Islet precursor cell (in vitro differentiated cells): ENCODE measurements at regions not wholly inside any gene's neighbourhood (a gene's known extent, or its start where the extent isn't known, plus 50 kb on each side); places are given as distances from the start of the nearest gene placed in this dataset.
A peak's percentile ranks its signal among the peaks of the same experiment; 100 is the strongest.

ENCODE experiments used
- DNase-seq: peaks from one replicate; pipeline ENCODE4 v3.0.0-alpha.2; 2018

- DNase-seq, result no peak
Measured at GRCh38 chr18:41207706-41208105, 747.3 kb upstream of the PIK3C3 start.

- DNase-seq, result no peak
Measured at GRCh38 chr18:41206341-41206830, 748.6 kb upstream of the PIK3C3 start.

GRCh38 chr18:41199212-41199611 lies 755.8 kb upstream of the PIK3C3 start:
- no peak for DNase-seq

- no peak for DNase-seq
Measured at GRCh38 chr18:41197967-41198366, 757.1 kb upstream of the PIK3C3 start.

- no peak for DNase-seq
Measured at GRCh38 chr18:41170346-41170745, 784.7 kb upstream of the PIK3C3 start.

- no peak for DNase-seq
Measured at GRCh38 chr18:41165625-41166024, 789.4 kb upstream of the PIK3C3 start.

GRCh38 chr18:41162781-41163180 lies 792.3 kb upstream of the PIK3C3 start:
- DNase-seq, result no peak

- DNase-seq, result peak; percentile 71
Measured at GRCh38 chr18:41162191-41162590, 792.8 kb upstream of the PIK3C3 start.

GRCh38 chr18:41155910-41156851 lies 798.9 kb upstream of the PIK3C3 start:
- no peak for DNase-seq

GRCh38 chr18:41155025-41155424 lies 800.0 kb upstream of the PIK3C3 start:
- DNase-seq, result no peak

- DNase-seq, result no peak
Measured at GRCh38 chr18:41153871-41154270, 801.2 kb upstream of the PIK3C3 start.

GRCh38 chr18:41150316-41150715 lies 804.7 kb upstream of the PIK3C3 start:
- DNase-seq, result no peak

- no peak for DNase-seq
Measured at GRCh38 chr18:41146301-41146700, 808.7 kb upstream of the PIK3C3 start.

- no peak for DNase-seq
Measured at GRCh38 chr18:41145516-41145915, 809.5 kb upstream of the PIK3C3 start.

- no peak for DNase-seq
Measured at GRCh38 chr18:41144441-41144840, 810.6 kb upstream of the PIK3C3 start.

- DNase-seq, result no peak
Measured at GRCh38 chr18:41140506-41140905, 814.5 kb upstream of the PIK3C3 start.

GRCh38 chr18:41135146-41135545 lies 819.9 kb upstream of the PIK3C3 start:
- no peak for DNase-seq

- DNase-seq, result peak; percentile 64
Measured at GRCh38 chr18:41134426-41134825, 820.6 kb upstream of the PIK3C3 start.

GRCh38 chr18:41131050-41131449 lies 824.0 kb upstream of the PIK3C3 start:
- DNase-seq, result no peak

- no peak for DNase-seq
Measured at GRCh38 chr18:41128545-41128944, 826.5 kb upstream of the PIK3C3 start.

- no peak for DNase-seq
Measured at GRCh38 chr18:41128126-41128525, 826.9 kb upstream of the PIK3C3 start.

GRCh38 chr18:41126541-41127235 lies 828.3 kb upstream of the PIK3C3 start:
- DNase-seq, result no peak

- no peak for DNase-seq
Measured at GRCh38 chr18:41121116-41121826, 833.8 kb upstream of the PIK3C3 start.
